ENCODE measurements at regions not wholly inside any gene's neighbourhood (a gene's known extent, or its start where the extent isn't known, plus 50 kb on each side); places are given as distances from the start of the nearest gene placed in this dataset.

DNA sequence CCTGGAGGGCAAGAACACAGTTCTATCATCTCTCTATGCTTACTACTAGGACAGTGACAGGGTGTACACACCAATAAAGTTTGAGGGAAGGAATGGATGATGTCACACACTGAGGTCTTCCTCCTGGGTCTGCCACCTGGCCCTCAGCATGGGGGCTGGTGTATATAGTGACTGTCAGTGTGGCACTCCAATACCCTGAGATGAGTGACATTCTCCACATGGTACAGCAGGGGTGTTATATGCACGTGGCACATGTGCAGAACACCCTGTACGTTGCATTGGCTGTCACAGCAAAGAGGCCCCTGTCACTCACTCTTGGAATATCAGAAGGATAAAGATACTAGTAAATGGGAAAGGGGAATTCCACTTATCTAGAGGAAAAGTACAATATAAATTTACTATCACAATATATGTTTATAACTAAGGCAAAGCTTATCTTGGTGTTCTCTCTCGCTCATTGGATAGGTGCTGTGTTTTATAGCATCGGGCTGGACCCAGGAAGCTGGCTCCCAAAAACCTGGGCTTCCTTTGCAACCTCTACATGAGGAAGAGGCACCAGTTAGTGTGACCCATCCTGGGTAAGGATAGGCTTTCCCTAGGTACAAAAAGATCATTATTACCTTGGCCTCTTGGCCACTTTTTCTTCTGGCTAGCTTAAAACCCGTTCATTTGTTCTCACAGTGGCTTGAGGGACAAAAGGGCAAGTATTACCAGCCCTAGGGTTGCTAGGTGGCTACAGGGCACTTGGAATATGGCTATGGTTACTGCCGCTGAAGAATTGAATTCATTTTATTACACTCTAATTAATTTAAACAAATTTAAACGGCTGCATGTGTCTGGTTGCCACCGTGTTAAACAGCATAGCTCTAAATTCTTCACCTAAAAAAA lies 54.8 kb upstream of the HES1 start:
- no peak for TF ChIP-seq POLR2A (IDR thresholded peaks at IDR 0.05)
- TF ChIP-seq, protein P1, sequence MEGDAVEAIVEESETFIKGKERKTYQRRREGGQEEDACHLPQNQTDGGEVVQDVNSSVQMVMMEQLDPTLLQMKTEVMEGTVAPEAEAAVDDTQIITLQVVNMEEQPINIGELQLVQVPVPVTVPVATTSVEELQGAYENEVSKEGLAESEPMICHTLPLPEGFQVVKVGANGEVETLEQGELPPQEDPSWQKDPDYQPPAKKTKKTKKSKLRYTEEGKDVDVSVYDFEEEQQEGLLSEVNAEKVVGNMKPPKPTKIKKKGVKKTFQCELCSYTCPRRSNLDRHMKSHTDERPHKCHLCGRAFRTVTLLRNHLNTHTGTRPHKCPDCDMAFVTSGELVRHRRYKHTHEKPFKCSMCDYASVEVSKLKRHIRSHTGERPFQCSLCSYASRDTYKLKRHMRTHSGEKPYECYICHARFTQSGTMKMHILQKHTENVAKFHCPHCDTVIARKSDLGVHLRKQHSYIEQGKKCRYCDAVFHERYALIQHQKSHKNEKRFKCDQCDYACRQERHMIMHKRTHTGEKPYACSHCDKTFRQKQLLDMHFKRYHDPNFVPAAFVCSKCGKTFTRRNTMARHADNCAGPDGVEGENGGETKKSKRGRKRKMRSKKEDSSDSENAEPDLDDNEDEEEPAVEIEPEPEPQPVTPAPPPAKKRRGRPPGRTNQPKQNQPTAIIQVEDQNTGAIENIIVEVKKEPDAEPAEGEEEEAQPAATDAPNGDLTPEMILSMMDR (IDR thresholded peaks at IDR 0.05) = no peak

DNA sequence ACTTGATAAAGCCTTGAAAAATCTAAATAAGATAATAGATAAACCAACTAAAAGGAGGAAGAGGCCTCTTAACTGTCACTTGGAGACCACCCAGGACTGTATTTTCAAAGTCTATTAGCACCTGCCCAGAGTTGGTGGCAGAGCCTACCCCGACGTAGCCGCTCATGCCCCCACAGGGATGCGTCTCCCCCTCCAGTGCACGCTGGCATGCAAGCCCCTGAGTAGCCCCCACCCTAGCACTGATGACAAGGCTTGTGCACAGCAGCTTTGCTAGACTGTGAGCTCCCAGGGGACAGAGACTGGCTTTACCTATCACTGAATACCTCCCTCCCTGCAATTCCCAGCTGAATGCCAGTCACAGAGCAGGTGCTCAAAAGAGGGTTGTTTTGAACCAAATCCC lies 54.1 kb upstream of the HES1 start:
- H3K27ac ChIP-seq = no peak overlapping the region
- H3K4me3 ChIP-seq = no peak overlapping the region
- H3K4me1 ChIP-seq = no peaks in the 10 kb centered on the region
- TF ChIP-seq, protein P1 (IDR thresholded peaks at IDR 0.05) = no peak
- TF ChIP-seq POLR2A (IDR thresholded peaks at IDR 0.05) = no peak
- intact Hi-C loops (cut with DNase I; ENCODE audit: low total_unique reads) = no loop called here
- no peaks in the 10 kb centered on the region for H3K27me3 ChIP-seq
- H3K36me3 ChIP-seq (ENCODE audit: low read depth, missing control alignments) = no peaks in the 10 kb centered on the region
- no peak for DNase-seq
- H3K9me3 ChIP-seq = no peaks in the 10 kb centered on the region
- 85 to 93% methylated on average over 5 of the region's 5 CpGs for WGBS, 2 donors

More for the DNA sequence above, 54.8 kb upstream of the HES1 start:
- no peaks in the 10 kb centered on the region for H3K9me3 ChIP-seq
- no peak overlapping the region for H3K4me3 ChIP-seq
- WGBS, 2 donors = 86 to 92% methylated on average over 8 of the region's 8 CpGs
- DNase-seq = no peak
- intact Hi-C loops (cut with DNase I; ENCODE audit: low total_unique reads) = no loop called here
- no peaks in the 10 kb centered on the region for H3K27me3 ChIP-seq
- no peaks in the 10 kb centered on the region for H3K4me1 ChIP-seq
- H3K27ac ChIP-seq = no peak overlapping the region
- H3K36me3 ChIP-seq (ENCODE audit: low read depth, missing control alignments) = no peaks in the 10 kb centered on the region

DNA sequence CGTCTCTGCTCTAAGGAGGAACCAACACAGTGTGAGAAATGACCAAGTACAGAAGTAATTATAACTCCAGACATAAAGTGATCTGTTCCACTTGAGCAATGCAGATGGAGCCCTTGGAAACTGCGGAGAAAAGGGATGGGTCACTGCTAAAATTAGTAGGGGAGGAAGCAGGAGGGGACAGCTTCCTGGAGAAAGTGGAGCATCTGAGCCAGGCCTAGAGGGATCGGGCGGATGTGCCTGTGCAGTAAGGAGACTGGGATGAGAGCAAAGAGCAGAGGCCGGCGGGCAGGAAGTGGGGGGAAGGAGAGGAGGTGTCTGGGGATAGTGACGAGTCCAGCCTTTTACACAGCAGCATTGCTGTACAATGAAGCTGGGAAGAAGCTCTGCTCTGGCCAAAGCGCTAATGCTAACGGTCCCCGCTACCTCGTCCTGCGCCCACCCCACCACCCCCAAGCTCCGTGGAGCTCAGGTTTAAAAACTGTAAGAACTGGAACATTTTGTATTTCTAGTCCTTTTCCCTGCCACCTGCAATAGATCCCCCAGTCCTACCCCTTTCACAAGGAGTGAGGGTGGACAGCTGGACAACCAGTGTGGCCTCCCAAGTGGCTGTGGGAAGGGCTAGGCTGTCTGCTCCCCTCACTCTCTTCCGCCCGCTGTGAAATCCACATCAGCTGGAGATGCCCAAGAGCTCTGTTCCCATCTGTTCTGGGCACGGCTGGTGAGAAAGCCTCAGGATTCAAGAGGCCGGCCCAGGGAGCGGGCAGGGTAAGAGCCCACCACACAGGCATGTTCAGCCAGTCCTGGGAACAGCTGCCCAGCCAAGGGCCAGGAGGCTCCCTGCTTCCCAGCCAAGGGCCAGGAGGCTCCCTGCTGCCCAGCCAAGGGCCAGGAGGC lies 53.0 kb upstream of the HES1 start:
- Histone ChIP-seq H3K4me3 (no peak overlapping the region), H3K4me1 (no peaks in the 10 kb centered on the region), H3K9me3 (no peaks in the 10 kb centered on the region), H3K27ac (no peak overlapping the region), H3K27me3 (no peaks in the 10 kb centered on the region), H3K36me3 (ENCODE audit: low read depth, missing control alignments) (no peaks in the 10 kb centered on the region)
- TF ChIP-seq POLR2A (IDR thresholded peaks at IDR 0.05) = no peak
- TF ChIP-seq, protein P1 (IDR thresholded peaks at IDR 0.05) = no peak
- 65 to 67% methylated on average over 17 to 18 of the region's 18 CpGs for WGBS, 2 donors
- intact Hi-C loops (cut with DNase I; ENCODE audit: low total_unique reads) = no loop called here
- no peak for DNase-seq

DNA sequence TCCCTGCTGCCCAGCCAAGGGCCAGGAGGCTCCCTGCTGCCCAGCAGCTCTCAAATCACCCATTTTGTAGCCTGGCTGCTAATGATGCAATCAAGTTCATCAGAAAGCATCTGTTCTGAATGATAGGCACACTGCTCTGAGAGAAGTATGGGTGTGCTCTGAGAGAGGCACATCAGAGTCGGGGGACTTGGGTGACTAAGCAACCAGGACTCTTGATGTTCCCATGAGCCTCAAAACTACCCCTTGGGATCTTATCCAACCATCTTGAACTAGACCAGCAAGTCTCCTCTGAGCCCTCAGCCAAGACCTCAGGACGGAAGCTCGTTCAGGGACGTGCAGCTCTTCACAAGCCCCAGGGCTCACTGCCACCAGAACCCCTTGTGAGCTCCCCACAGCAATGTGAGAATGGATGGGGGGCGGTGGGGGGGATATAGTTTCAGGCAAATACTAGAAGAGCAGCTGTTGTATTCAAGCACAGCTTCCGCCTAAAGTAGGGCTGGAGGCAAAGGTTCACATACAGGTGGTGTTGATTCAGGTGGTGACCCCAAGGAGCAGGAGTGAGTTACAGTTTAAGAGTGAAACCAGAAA lies 52.2 kb upstream of the HES1 start:
- H3K27ac ChIP-seq = no peak overlapping the region
- 95 to 97% methylated on average over 5 to 6 of the region's 6 CpGs for WGBS, 2 donors
- H3K27me3 ChIP-seq = no peaks in the 10 kb centered on the region
- H3K9me3 ChIP-seq = no peaks in the 10 kb centered on the region
- TF ChIP-seq, protein P1 (IDR thresholded peaks at IDR 0.05) = no peak
- no peak for TF ChIP-seq POLR2A (IDR thresholded peaks at IDR 0.05)
- no peaks in the 10 kb centered on the region for H3K36me3 ChIP-seq (ENCODE audit: low read depth, missing control alignments)
- no peak for DNase-seq
- no peaks in the 10 kb centered on the region for H3K4me1 ChIP-seq
- intact Hi-C loops (cut with DNase I; ENCODE audit: low total_unique reads) = no loop called here
- no peak overlapping the region for H3K4me3 ChIP-seq
